H1 (cell line): ENCODE measurements at regions not wholly inside any gene's neighbourhood (a gene's known extent, or its start where the extent isn't known, plus 50 kb on each side); places are given as distances from the start of the nearest gene placed in this dataset.

ENCODE experiments used
- CTCF ChIA-PET: fragments of 300-600 bp; sonication (Branson Sonifier 250); formaldehyde crosslinking; loops from one replicate; lab custom pipeline; 2021; ENCODE audit not compliant: partially characterized antibody; lab: Charles Lee
- POLR2A ChIA-PET: fragments of 300-600 bp; sonication (Branson Sonifier 250); formaldehyde crosslinking; loops from one replicate; lab custom pipeline; 2021; ENCODE audit warnings: inconsistent platforms; ENCODE audit not compliant: partially characterized antibody; lab: Charles Lee
- DNase-seq, 2 experiments: peaks; one replicate each; pipeline versions ENCODE4 v3.0.0 to v3.0.0-alpha.2; 2010 to 2022; ENCODE audit warnings: low spot score in 2 of 2, low read depth in 1 of 2, mixed read lengths in 1 of 2
- FAIRE-seq: peaks from 2 replicates; lab custom pipeline; 2011; peaks lifted over from hg19 to GRCh38; lab: Jason Lieb, UNC
- H2AFZ ChIP-seq: 2 replicates; pipeline ENCODE4 v1.8.1; 2012; ENCODE audit warnings: low read length, inconsistent platforms
- H2AK5ac ChIP-seq: 2 replicates; pipeline ENCODE4 v1.6.1; 2013; ENCODE audit warnings: low read depth, low read length
- H2BK120ac ChIP-seq: replicated peaks from 2 replicates; pipeline ENCODE3; 2013; ENCODE audit warnings: low read depth, low read length, inconsistent platforms
- H2BK12ac ChIP-seq: 2 replicates; pipeline ENCODE4 v1.6.1; 2013; ENCODE audit warnings: low read depth, low read length
- H2BK15ac ChIP-seq: 2 replicates; pipeline ENCODE4 v1.6.1; 2013; ENCODE audit warnings: low read length
- H2BK20ac ChIP-seq: 2 replicates; pipeline ENCODE4 v1.6.1; 2013; ENCODE audit warnings: low read length
- H2BK5ac ChIP-seq: 2 replicates; pipeline ENCODE4 v1.6.1; 2013; ENCODE audit warnings: low read depth, low read length
- H3K14ac ChIP-seq: 2 replicates; pipeline ENCODE4 v1.6.1; 2013; ENCODE audit warnings: inconsistent platforms; ENCODE audit not compliant: insufficient read length
- H3K18ac ChIP-seq: 2 replicates; pipeline ENCODE4 v1.6.1; 2013; ENCODE audit warnings: low read length; ENCODE audit errors: extremely low read depth
- H3K23ac ChIP-seq: 2 replicates; pipeline ENCODE4 v1.6.1; 2013; ENCODE audit warnings: inconsistent platforms; ENCODE audit not compliant: insufficient read length
- H3K23me2 ChIP-seq: 2 replicates; pipeline ENCODE4 v1.6.1; 2013; ENCODE audit warnings: low read depth, low read length
- H3K27ac ChIP-seq: 2 replicates; pipeline ENCODE4 v1.6.1; 2011; ENCODE audit warnings: low read depth, low read length, inconsistent platforms
- H3K27me3 ChIP-seq, 4 experiments: replicated peaks in 1 of 4; 1 replicate in 1 of 4; 2 replicates in 3 of 4; pipeline versions ENCODE4 v1.6.1 to v1.8.1; 2011 to 2013; ENCODE audit warnings: low read length in 3 of 4, mild to moderate bottlenecking in 3 of 4, inconsistent platforms in 2 of 4, mixed read lengths in 2 of 4, moderate library complexity in 1 of 4; ENCODE audit not compliant: control insufficient read depth in 3 of 4, insufficient read depth in 3 of 4; ENCODE audit errors: extremely low read depth in 1 of 4
- H3K36me3 ChIP-seq, 4 experiments: 2 replicates each; pipeline versions ENCODE4 v1.6.1 to v1.8.1; 2011 to 2013; ENCODE audit warnings: mild to moderate bottlenecking in 4 of 4, low read length in 3 of 4, moderate library complexity in 2 of 4, control low read depth in 1 of 4, inconsistent platforms in 1 of 4; ENCODE audit not compliant: insufficient read depth in 4 of 4, control insufficient read depth in 2 of 4
- H3K4ac ChIP-seq: replicated peaks from 2 replicates; pipeline ENCODE3; 2013; ENCODE audit warnings: low read length, low read depth, mixed read lengths, inconsistent platforms; ENCODE audit not compliant: insufficient read length
- H3K4me1 ChIP-seq, 4 experiments: replicated peaks in 1 of 4; 1 replicate in 1 of 4; 2 replicates in 3 of 4; pipeline versions ENCODE4 v1.6.1 to v1.8.1; 2011 to 2013; ENCODE audit warnings: low read length in 3 of 4, inconsistent platforms in 2 of 4, mixed read lengths in 1 of 4; ENCODE audit not compliant: insufficient read depth in 4 of 4, control insufficient read depth in 3 of 4
- H3K4me2 ChIP-seq, 2 experiments: 2 replicates each; pipeline versions ENCODE4 v1.6.1 to v1.8.1; 2011 to 2013; ENCODE audit warnings: low read depth in 2 of 2, low read length in 2 of 2, control low read depth in 1 of 2, inconsistent platforms in 1 of 2, mild to moderate bottlenecking in 1 of 2; ENCODE audit not compliant: insufficient read depth in 1 of 2
- H3K4me3 ChIP-seq, 4 experiments: fragments of 200-600, 300-600 bp in 1 of 4; sonication (generic), shearing (Covaris generic), sonication (Bioruptor Twin) in 1 of 4; 2 replicates each; pipeline versions ENCODE4 v1.5.1 to v1.8.1; 2011 to 2016; ENCODE audit warnings: low read length in 4 of 4, low read depth in 3 of 4, control low read depth in 2 of 4, inconsistent platforms in 2 of 4, mild to moderate bottlenecking in 2 of 4, mixed read lengths in 1 of 4, moderate library complexity in 1 of 4; ENCODE audit not compliant: insufficient read depth in 2 of 4; ENCODE audit errors: extremely low read depth in 1 of 4
- H3K56ac ChIP-seq: replicated peaks from 2 replicates; pipeline ENCODE3; 2013; ENCODE audit warnings: low read depth, mild to moderate bottlenecking, mixed read lengths, low read length, inconsistent platforms; ENCODE audit not compliant: insufficient read length
- H3K79me1 ChIP-seq: 2 replicates; pipeline ENCODE4 v1.6.1; 2013; ENCODE audit warnings: low read depth, low read length, control low read depth
- H3K79me2 ChIP-seq, 2 experiments: 2 replicates each; pipeline versions ENCODE4 v1.6.1 to v1.8.1; 2012 to 2013; ENCODE audit warnings: low read length in 2 of 2, mild to moderate bottlenecking in 2 of 2, inconsistent platforms in 1 of 2; ENCODE audit not compliant: insufficient read depth in 2 of 2, control insufficient read depth in 1 of 2
- H3K9ac ChIP-seq, 4 experiments: replicated peaks in 1 of 4; 1 replicate in 1 of 4; 2 replicates in 3 of 4; pipeline versions ENCODE4 v1.6.1 to v1.8.1; 2011 to 2013; ENCODE audit warnings: low read depth in 3 of 4, low read length in 3 of 4, control low read depth in 2 of 4, mild to moderate bottlenecking in 2 of 4, moderate library complexity in 2 of 4, inconsistent platforms in 1 of 4; ENCODE audit errors: extremely low read depth in 1 of 4
- H3K9me3 ChIP-seq, 2 experiments: 2 replicates each; pipeline versions ENCODE4 v1.6.1 to v1.8.1; 2012 to 2013; ENCODE audit warnings: mild to moderate bottlenecking in 2 of 2, moderate library complexity in 2 of 2, control low read depth in 1 of 2, inconsistent platforms in 1 of 2, low read depth in 1 of 2, low read length in 1 of 2, mixed read lengths in 1 of 2; ENCODE audit not compliant: insufficient read depth in 2 of 2
- H4K20me1 ChIP-seq, 2 experiments: replicated peaks in 1 of 2; 2 replicates each; pipeline versions ENCODE3 to v1.8.1; 2011 to 2013; ENCODE audit warnings: inconsistent platforms in 2 of 2, low read length in 2 of 2, mild to moderate bottlenecking in 1 of 2; ENCODE audit not compliant: insufficient read depth in 2 of 2, control insufficient read depth in 1 of 2
- H4K5ac ChIP-seq: 2 replicates; pipeline ENCODE4 v1.6.1; 2013; ENCODE audit warnings: low read length, low read depth, mixed read lengths, inconsistent platforms; ENCODE audit not compliant: insufficient read length
- H4K8ac ChIP-seq: 2 replicates; pipeline ENCODE4 v1.8.0; 2013; ENCODE audit warnings: mild to moderate bottlenecking, moderate library complexity, low read length, inconsistent platforms; ENCODE audit not compliant: insufficient read depth; ENCODE audit errors: extremely low read depth
- H4K91ac ChIP-seq: replicated peaks from 2 replicates; pipeline ENCODE3; 2013; ENCODE audit warnings: low read length, mixed read lengths, inconsistent platforms; ENCODE audit not compliant: insufficient read length
- CBX5 ChIP-seq: fragments of 300-800, 300-1000 bp; sonication (generic); IDR thresholded peaks from 2 replicates; pipeline ENCODE4 v1.7.1; 2016; ENCODE audit warnings: antibody characterized with exemption, low read length, low read depth
- CHD2 ChIP-seq: IDR thresholded peaks from 2 replicates; pipeline ENCODE4 v1.6.1; 2012; ENCODE audit warnings: low read length, improper control_type of control experiment
- CTBP2 ChIP-seq: IDR thresholded peaks from 2 replicates; pipeline ENCODE4 v1.7.0; 2011; ENCODE audit warnings: borderline replicate concordance, mild to moderate bottlenecking, moderate library complexity, mixed read lengths, low read length; ENCODE audit not compliant: insufficient read depth, insufficient read length
- CTCF ChIP-seq, 3 experiments: IDR thresholded peaks; 1 replicate in 2 of 3; 2 replicates in 1 of 3; pipeline versions ENCODE4 v1.5.1 to v1.6.1; 2011; ENCODE audit warnings: low read length in 3 of 3, mild to moderate bottlenecking in 3 of 3, inconsistent platforms in 2 of 3, low read depth in 1 of 3, moderate library complexity in 1 of 3; ENCODE audit not compliant: insufficient read depth in 1 of 3; ENCODE audit errors: control extremely low read depth in 1 of 3
- HDAC2 ChIP-seq, 2 experiments: fragments of 300-600 bp in 1 of 2; sonication (generic) in 1 of 2; IDR thresholded peaks; 2 replicates each; pipeline ENCODE4 v1.6.1; 2011 to 2012; ENCODE audit warnings: low read depth in 2 of 2, low read length in 2 of 2, mild to moderate bottlenecking in 2 of 2, moderate library complexity in 2 of 2, borderline replicate concordance in 1 of 2, inconsistent platforms in 1 of 2
- JUN ChIP-seq: IDR thresholded peaks from 2 replicates; pipeline ENCODE4 v1.6.1; 2011; ENCODE audit warnings: low read depth, mild to moderate bottlenecking, improper control_type of control experiment, low read length
- POLR2A ChIP-seq, 2 experiments: IDR thresholded peaks; 1 replicate in 1 of 2; 2 replicates in 1 of 2; pipeline ENCODE4 v1.6.1; 2011; ENCODE audit warnings: low read depth in 2 of 2, low read length in 2 of 2, mild to moderate bottlenecking in 2 of 2; ENCODE audit errors: control extremely low read depth in 1 of 2
- SIN3A ChIP-seq, 2 experiments: IDR thresholded peaks in 1 of 2; conservative IDR thresholded peaks in 1 of 2; 2 replicates each; pipeline ENCODE4 v1.6.1; 2011 to 2012; ENCODE audit warnings: low read length in 2 of 2, improper control_type of control experiment in 1 of 2, low read depth in 1 of 2, mild to moderate bottlenecking in 1 of 2
- SIRT6 ChIP-seq: IDR thresholded peaks from one replicate; pipeline ENCODE4 v1.7.1; 2012; ENCODE audit warnings: low read length, inconsistent platforms
- SUZ12 ChIP-seq: fragments of 200-600 bp; sonication (generic); IDR thresholded peaks from 2 replicates; pipeline ENCODE4 v1.6.1; 2012; ENCODE audit warnings: mild to moderate bottlenecking, inconsistent platforms, low read length, moderate library complexity, mixed read lengths
- TAF1 ChIP-seq: IDR thresholded peaks from 2 replicates; pipeline ENCODE4 v1.6.1; 2011; ENCODE audit warnings: mild to moderate bottlenecking, low read depth, low read length
- WGBS, 2 experiments: shearing (Covaris generic) in 1 of 2; methylation state at CpG; one replicate each; pipeline versions ENCODE4 v1.1.6 to v1.1.7; 2013 to 2015; ENCODE audit warnings: low lambda C conversion rate in 2 of 2, mixed read lengths in 2 of 2, inconsistent platforms in 1 of 2, low coverage in 1 of 2, missing lambda C conversion rate in 1 of 2; ENCODE audit not compliant: insufficient replicate concordance in 2 of 2, insufficient coverage in 1 of 2, insufficient read length in 1 of 2; ENCODE audit errors: extremely low coverage in 1 of 2, missing lambda C conversion rate in 1 of 2; 5-methylcytosine and 5-hydroxymethylcytosine counted together

GRCh38 chr6:163688739-163689362, 274.3 kb downstream of the QKI start:
- Histone ChIP-seq H3K36me3 (no peaks in the 10 kb centered on the region), H3K9me3 (no peaks in the 10 kb centered on the region), H3K23ac (no peak overlapping the region), H3K4me1 (no peaks in the 10 kb centered on the region), H3K9ac (no peak overlapping the region), H4K8ac (no peak overlapping the region), H2BK15ac (no peak overlapping the region), H2AK5ac (no peak overlapping the region), H2AFZ (no peak overlapping the region), H2BK5ac (no peak overlapping the region), H2BK120ac (no peak overlapping the region), H3K23me2 (no peaks in the 10 kb centered on the region), H3K4me2 (no peak overlapping the region), H3K18ac (no peak overlapping the region), H4K5ac (no peak overlapping the region), H3K4me3 (no peak overlapping the region), H3K27me3 (no peaks in the 10 kb centered on the region), H3K79me2 (no peaks in the 10 kb centered on the region), H2BK12ac (no peak overlapping the region), H4K91ac (no peak overlapping the region), H2BK20ac (no peak overlapping the region), H3K79me1 (no peaks in the 10 kb centered on the region), H3K4ac (no peak overlapping the region), H3K14ac (no peak overlapping the region), H3K27ac (no peak overlapping the region), H3K56ac (no peak overlapping the region), H4K20me1 (no peaks in the 10 kb centered on the region)
- POLR2A ChIA-PET: no interaction called here
- DNase-seq (no peak), FAIRE-seq (no peak)
- CTCF ChIA-PET: interaction anchor here (1.0 kb wide), 1 partner anchor 33 kb away, joined by 3 read pairs; no protein-coding TSS in a partner anchor
- 90% methylated on average over 6 of the region's 6 CpGs; no CpG with 5 or more reads in 1 of the 2 experiments for WGBS, 2 experiments
- TF ChIP-seq JUN: no peak
- TF ChIP-seq SIRT6: no peak
- TF ChIP-seq HDAC2 (IDR thresholded peaks at IDR 0.05; ENCODE audit: borderline replicate concordance in 1 of 2, low read depth in 2 of 2, low read length in 2 of 2): no peak
- no peak for TF ChIP-seq CTCF (IDR thresholded peaks at IDR 0.05; ENCODE audit: control extremely low read depth in 1 of 3, insufficient read depth in 1 of 3, low read depth in 1 of 3, low read length in 3 of 3)
- no peak for TF ChIP-seq SIN3A (conservative IDR thresholded peaks at IDR 0.05 in 1 of 2, IDR thresholded peaks at IDR 0.05 in 1 of 2; ENCODE audit: low read depth in 1 of 2, low read length in 2 of 2)
- no peak for TF ChIP-seq CHD2
- no peak for TF ChIP-seq TAF1
- no peak for TF ChIP-seq SUZ12
- no peak for TF ChIP-seq CTBP2
- TF ChIP-seq POLR2A (IDR thresholded peaks at IDR 0.05; ENCODE audit: control extremely low read depth in 1 of 2, low read depth in 2 of 2, low read length in 2 of 2): no peak
- no peak for TF ChIP-seq CBX5
